GM21723 (cell line): ENCODE measurements at regions not wholly inside any gene's neighbourhood (a gene's known extent, or its start where the extent isn't known, plus 50 kb on each side); places are given as distances from the start of the nearest gene placed in this dataset.
"Not testable (repeated sequence)": the region's sequence is repeated elsewhere in the genome, so short reads cannot be mapped to it uniquely, and the experiment has no call there.

Source experiments
- ATAC-seq: cut with Tn5 transposase; IDR thresholded peaks from one replicate; pipeline ENCODE4 v1.9.1; 2021; ENCODE audit warnings: mild to moderate bottlenecking, moderate library complexity; ENCODE audit not compliant: unreplicated experiment

DNA sequence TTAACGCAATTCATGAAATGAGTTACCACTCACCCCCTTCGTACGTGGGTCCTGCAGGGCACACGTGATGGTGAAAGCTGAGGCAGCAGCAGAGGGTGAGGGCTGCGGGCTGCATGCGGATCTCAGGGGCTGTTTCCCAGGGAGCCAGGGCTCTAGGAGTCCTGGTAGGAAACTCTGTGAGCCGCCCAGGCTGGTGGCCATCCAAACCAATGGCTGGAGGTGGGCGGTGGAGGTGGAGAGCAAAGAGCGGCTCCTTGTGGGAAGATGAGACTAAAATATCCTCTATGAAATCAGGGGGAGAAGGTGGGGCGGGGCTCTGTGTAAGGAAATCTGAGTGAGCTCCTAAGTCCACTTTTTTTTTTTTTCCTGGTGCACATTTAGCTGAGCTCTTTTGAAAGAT lies 120.1 kb upstream of the SLC1A4 start:
- no peak for ATAC-seq

DNA sequence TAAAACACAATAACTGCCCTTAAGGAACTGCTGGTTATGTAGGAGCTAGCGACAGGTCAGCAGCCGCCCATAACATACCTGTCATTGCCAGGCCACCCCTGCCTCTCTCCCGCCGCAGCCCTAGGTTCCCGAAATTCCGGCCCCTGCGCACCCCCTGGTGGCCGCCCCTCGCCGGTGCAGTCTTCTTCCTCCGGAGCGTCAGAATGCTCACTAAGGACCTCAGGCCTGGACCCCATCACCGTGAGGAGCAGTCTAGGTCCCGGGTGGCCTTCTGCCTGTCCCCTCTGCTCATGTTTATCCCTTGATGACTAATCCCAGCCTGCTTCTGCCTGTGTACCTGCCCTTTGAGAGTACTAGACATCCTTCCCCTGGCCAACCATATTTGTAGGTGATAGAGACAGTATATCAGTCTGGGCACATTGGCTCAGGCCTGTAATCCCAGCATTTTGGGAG lies 115.7 kb upstream of the SLC1A4 start:
- ATAC-seq: peak; percentile 92

- ATAC-seq: no peak
These were observed 114.6 kb upstream of the SLC1A4 start for GRCh38 chr2:64874593-64874992.

DNA sequence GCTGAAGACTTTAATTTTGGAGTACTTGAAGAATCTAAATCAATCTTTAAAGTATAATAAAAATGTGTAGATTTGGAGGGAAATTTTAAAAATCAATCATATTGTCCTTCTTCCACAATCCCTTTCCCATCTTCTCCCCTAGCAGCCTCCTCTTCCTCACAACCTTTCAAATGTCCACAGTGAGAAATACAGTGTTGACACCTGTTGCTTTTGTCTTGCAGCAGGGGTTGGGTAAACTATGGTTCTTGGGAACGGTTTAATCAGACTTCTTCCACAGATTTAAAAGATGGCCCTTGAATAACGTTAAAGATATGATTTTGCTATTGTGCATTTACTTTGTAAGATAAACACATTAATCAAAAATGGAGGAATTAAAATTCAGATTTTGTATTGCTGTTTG lies 113.8 kb upstream of the SLC1A4 start:
- no peak for ATAC-seq

GRCh38 chr2:64876137-64876647 lies 113.0 kb upstream of the SLC1A4 start:
- no peak for ATAC-seq

- no peak for ATAC-seq
These were observed 109.5 kb upstream of the SLC1A4 start for GRCh38 chr2:64879745-64880144.

- no peak for ATAC-seq
These were observed 108.8 kb upstream of the SLC1A4 start for GRCh38 chr2:64880193-64880951.

DNA sequence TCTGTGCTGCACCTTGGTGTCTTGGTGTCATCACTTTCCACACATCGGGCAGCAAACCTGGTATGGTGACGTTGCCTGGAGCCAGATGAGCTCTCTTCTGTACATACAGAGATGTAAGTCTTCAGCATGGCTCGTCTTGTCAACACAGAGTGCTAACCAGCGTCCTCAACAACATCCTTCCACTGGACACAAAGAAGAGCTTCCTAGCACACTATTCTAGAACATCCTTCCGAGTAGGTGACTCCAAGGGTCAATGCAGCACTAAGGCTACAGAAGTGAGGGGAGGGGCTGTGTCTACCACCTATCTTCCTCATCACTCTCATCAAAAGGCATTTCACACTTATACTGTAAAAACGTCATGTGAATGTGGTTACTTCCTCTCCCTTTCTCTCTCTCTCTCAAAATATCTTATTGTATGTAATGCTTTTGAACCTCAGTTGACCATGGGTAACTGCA lies 108.1 kb upstream of the SLC1A4 start:
- ATAC-seq: no peak

DNA sequence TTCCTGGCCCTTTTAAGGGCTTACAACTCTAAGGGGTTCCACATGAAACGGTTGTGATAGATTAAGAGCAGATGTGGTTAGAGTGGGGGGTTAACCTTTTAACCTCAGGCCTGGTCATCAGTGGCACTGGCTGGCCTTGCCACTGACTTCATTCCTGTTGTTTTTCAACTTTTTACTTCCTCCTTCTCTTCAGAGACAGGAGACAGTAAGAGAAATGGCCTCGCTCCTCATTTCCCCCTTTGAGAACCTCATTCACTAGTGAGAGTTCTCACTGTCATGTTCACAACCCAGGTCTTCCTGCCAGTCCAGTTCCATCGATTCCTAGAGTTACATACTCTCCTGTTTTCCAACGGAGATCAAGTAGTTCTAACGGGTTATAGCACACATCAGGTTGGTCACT lies 101.6 kb upstream of the SLC1A4 start:
- no peak for ATAC-seq

DNA sequence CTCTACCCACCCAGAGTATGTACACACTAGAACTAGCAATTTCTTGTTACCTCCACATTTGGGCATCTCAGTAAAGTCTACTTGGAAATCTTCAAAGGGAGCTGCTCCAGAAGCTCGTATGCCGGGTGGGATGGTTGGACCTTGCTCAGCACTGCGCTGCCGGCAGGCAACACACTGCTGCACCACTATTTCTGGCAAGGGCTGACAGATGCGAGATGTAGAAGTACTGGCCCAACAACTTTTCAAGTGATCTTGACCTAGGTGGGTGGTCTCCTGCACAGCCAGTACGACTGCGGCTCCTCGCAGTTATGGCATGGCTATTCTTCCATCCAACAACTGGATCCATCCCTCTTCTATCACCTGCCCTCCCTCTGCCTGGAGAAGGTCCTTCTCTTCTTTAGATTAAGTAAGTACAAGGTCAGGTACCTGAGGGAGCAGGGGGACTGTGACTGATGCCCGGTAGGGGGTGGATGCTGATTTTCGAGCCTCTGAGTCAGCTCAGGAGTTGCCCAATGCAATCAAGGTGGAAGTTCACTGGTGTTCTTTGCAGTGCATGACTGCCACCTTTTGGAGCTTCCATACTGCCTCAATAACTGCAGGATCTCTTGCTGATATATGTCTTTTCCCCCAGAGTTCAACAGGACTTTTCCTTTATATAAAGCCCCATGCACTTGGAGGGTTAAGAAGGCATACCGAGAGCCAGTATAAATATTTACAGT lies 100.4 kb upstream of the SLC1A4 start:
- ATAC-seq: no peak

GRCh38 chr2:64889803-64890202 lies 99.4 kb upstream of the SLC1A4 start:
- no peak for ATAC-seq

DNA sequence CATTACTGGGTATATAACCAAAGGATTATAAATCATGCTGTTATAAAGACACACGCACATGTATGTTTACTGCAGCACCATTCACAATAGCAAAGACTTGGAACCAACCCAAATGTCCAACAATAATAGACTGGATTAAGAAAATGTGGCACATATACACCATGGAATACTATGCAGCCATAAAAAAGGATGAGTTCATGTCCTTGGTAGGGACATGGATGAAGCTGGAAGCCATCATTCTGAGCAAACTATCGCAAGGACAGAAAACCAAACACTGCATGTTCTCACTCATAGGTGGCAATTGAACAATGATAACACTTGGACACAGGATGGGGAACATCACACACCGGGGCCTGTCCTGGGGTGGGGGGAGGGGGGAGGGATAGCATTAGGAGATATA lies 92.6 kb upstream of the SLC1A4 start:
- ATAC-seq: not testable (repeated sequence)

GRCh38 chr2:64899081-64899865 lies 89.9 kb upstream of the SLC1A4 start:
- ATAC-seq: no peak

GRCh38 chr2:64899876-64900275 lies 89.3 kb upstream of the SLC1A4 start:
- ATAC-seq: not testable (repeated sequence)

- ATAC-seq: peak; percentile 80
These were observed 84.5 kb upstream of the SLC1A4 start for GRCh38 chr2:64904413-64905329.

DNA sequence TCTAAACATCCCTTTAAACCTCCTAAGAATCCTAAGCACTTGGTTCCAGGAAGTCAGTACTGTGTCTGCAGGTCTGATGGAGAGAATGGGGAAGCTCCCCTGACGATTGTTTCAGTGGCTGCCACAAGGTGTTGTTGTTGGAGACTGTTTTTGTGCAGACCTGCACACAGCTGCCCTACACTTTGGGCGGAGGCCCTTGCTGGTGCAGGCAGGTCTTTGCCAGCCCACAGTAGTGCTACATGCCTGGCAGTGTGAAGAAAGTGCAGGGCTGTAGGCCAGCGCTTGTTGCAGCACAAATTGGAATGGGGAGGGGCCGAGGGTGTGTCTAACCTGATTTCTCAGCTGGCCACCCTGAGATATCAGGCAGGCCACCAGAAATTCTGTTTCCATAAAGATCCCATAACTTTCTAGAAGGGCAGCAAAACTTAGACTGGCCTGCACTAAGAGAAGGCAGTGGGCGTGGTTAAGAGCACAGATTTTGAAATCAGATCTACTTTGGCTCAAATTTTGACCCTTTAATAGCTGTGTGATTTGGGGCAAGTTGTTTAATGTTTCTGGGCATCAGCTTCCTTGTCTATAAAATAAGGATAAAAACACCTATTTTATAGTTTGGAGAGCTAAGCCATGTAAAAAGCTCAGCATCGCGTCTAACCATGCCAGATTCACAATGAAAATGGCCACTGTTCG lies 83.7 kb upstream of the SLC1A4 start:
- peak; percentile 39 for ATAC-seq

- ATAC-seq: no peak
These were observed 82.2 kb upstream of the SLC1A4 start for GRCh38 chr2:64906853-64907536.

GRCh38 chr2:64908406-64908805 lies 80.8 kb upstream of the SLC1A4 start:
- ATAC-seq: no peak

GRCh38 chr2:64910523-64910922 lies 78.7 kb upstream of the SLC1A4 start:
- ATAC-seq: no peak
